DMS114 treated with DMSO at 0.1 percent for 48 hours (cell line): ENCODE measurements at regions not wholly inside any gene's neighbourhood (a gene's known extent, or its start where the extent isn't known, plus 50 kb on each side); places are given as distances from the start of the nearest gene placed in this dataset.
"Not testable (repeated sequence)": the region's sequence is repeated elsewhere in the genome, so short reads cannot be mapped to it uniquely, and the experiment has no call there.

Experiments
- DNase-seq: peaks from one replicate; lab custom pipeline; 2025; ENCODE audit not compliant: unreplicated experiment; lab: John Stamatoyannopoulos, UW

GRCh38 chr2:595831-596592 lies 81.2 kb downstream of the TMEM18 start:
- DNase-seq, result no peak

- DNase-seq, result no peak
Observed at GRCh38 chr2:595141-595815, 81.9 kb downstream of the TMEM18 start.

GRCh38 chr2:594297-594949 lies 82.8 kb downstream of the TMEM18 start:
- DNase-seq, result no peak

- DNase-seq, result no peak
Observed at GRCh38 chr2:593356-594026, 83.7 kb downstream of the TMEM18 start.

GRCh38 chr2:592737-593136 lies 84.5 kb downstream of the TMEM18 start:
- no peak for DNase-seq

- no peak for DNase-seq
Observed at GRCh38 chr2:590214-591175, 86.7 kb downstream of the TMEM18 start.

GRCh38 chr2:589281-590130 lies 87.7 kb downstream of the TMEM18 start:
- DNase-seq, result no peak

- no peak for DNase-seq
Observed at GRCh38 chr2:588074-588645, 89.0 kb downstream of the TMEM18 start.

GRCh38 chr2:587087-587960 lies 89.9 kb downstream of the TMEM18 start:
- no peak for DNase-seq

- no peak for DNase-seq
Observed at GRCh38 chr2:586641-587076, 90.5 kb downstream of the TMEM18 start.

- DNase-seq, result no peak
Observed at GRCh38 chr2:584863-585823, 92.1 kb downstream of the TMEM18 start.

- DNase-seq, result no peak
Observed at GRCh38 chr2:583666-584065, 93.5 kb downstream of the TMEM18 start.

GRCh38 chr2:582792-583528 lies 94.2 kb downstream of the TMEM18 start:
- DNase-seq, result no peak

GRCh38 chr2:582289-582688 lies 94.9 kb downstream of the TMEM18 start:
- DNase-seq, result not testable (repeated sequence)

GRCh38 chr2:579961-580360 lies 97.2 kb downstream of the TMEM18 start:
- DNase-seq, result no peak

- no peak for DNase-seq
Observed at GRCh38 chr2:579351-579886, 97.8 kb downstream of the TMEM18 start.
